ENCODE measurements at regions not wholly inside any gene's neighbourhood (a gene's known extent, or its start where the extent isn't known, plus 50 kb on each side); places are given as distances from the start of the nearest gene placed in this dataset.

DNA sequence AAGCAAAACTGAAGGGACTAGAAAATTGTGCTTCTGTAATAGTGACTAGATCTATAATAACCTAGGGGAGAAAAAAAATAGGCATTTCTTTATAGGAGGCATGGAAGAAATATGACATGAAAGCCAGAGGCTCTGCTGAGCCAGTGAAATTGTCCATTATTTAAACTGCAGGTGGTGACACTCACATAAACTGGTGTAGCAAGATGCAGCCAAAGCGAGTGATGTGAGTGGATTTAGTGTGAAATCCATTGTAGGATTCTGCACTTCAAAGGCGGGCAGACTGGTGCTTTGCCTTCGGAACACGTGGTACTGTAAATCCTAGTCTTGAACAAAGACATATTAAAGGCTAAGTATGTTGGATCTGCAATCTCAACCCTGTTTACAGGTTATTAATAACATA is 361.9 kb downstream of the TBC1D4 start:
- no peak overlapping the region for H2AFZ ChIP-seq (ENCODE audit: low read length)
- H4K20me1 ChIP-seq (ENCODE audit: control insufficient read depth, extremely low read depth, insufficient read depth, low read length): no peaks in the 10 kb centered on the region
- H3K27ac ChIP-seq (ENCODE audit: insufficient read depth, low read length): no peak overlapping the region
- no peak overlapping the region for H3K4me2 ChIP-seq (ENCODE audit: extremely low read depth, insufficient read depth, low read length)
- H3K79me2 ChIP-seq (ENCODE audit: control insufficient read depth, insufficient read depth, low read length): no peaks in the 10 kb centered on the region
- no peaks in the 10 kb centered on the region for H3K4me1 ChIP-seq (ENCODE audit: control insufficient read depth, extremely low read depth, insufficient read depth, low read length)
- DNase-seq (ENCODE audit: low read depth in 2 of 2): no peak
- no peak overlapping the region for H3K9ac ChIP-seq (ENCODE audit: insufficient read depth, low read length)
- H3K9me3 ChIP-seq (ENCODE audit: control insufficient read depth, insufficient read depth, low read depth, low read length): no peaks in the 10 kb centered on the region
- H3K27me3 ChIP-seq (ENCODE audit: control insufficient read depth, insufficient read depth, low read length): no peaks in the 10 kb centered on the region
- H3K36me3 ChIP-seq (ENCODE audit: control insufficient read depth, insufficient read depth, low read length): no peaks in the 10 kb centered on the region
- TF ChIP-seq EZH2 (IDR thresholded peaks at IDR 0.05; ENCODE audit: low read length, missing control alignments): no peak
- TF ChIP-seq, protein P1, sequence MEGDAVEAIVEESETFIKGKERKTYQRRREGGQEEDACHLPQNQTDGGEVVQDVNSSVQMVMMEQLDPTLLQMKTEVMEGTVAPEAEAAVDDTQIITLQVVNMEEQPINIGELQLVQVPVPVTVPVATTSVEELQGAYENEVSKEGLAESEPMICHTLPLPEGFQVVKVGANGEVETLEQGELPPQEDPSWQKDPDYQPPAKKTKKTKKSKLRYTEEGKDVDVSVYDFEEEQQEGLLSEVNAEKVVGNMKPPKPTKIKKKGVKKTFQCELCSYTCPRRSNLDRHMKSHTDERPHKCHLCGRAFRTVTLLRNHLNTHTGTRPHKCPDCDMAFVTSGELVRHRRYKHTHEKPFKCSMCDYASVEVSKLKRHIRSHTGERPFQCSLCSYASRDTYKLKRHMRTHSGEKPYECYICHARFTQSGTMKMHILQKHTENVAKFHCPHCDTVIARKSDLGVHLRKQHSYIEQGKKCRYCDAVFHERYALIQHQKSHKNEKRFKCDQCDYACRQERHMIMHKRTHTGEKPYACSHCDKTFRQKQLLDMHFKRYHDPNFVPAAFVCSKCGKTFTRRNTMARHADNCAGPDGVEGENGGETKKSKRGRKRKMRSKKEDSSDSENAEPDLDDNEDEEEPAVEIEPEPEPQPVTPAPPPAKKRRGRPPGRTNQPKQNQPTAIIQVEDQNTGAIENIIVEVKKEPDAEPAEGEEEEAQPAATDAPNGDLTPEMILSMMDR (conservative IDR thresholded peaks at IDR 0.05 in 1 of 2, IDR thresholded peaks at IDR 0.05 in 1 of 2; ENCODE audit: low read depth in 1 of 2, low read length in 2 of 2): no peak
- no peak overlapping the region for H3K4me3 ChIP-seq (replicated peaks in 1 of 4; ENCODE audit: control extremely low read depth in 1 of 4, insufficient read depth in 1 of 4, low read depth in 3 of 4, low read length in 4 of 4)

DNA sequence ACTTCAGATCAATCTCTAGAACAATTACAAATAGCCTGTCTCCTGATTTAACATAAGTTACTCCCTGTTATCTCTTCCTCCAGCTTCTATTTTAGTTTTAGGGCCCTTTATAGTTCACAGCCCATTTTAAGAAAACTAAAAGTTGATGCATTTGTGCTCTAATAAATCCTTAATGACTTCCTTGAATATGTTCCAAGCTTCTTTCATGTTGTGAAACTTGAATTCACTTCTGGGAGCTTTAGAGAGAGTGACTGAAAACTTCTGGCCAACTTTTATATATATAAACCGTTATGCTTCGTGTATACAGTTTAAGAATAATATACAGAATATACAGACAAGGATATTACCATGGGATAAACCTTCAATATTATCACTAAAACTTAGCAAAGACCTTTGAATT is 366.8 kb downstream of the TBC1D4 start:
- Histone ChIP-seq H3K36me3 (ENCODE audit: control insufficient read depth, insufficient read depth, low read length) (no peaks in the 10 kb centered on the region), H3K9ac (ENCODE audit: insufficient read depth, low read length) (no peak overlapping the region), H3K4me2 (ENCODE audit: extremely low read depth, insufficient read depth, low read length) (no peak overlapping the region), H3K4me3 (replicated peaks in 1 of 4; ENCODE audit: control extremely low read depth in 1 of 4, insufficient read depth in 1 of 4, low read depth in 3 of 4, low read length in 4 of 4) (no peak overlapping the region), H3K79me2 (ENCODE audit: control insufficient read depth, insufficient read depth, low read length) (no peaks in the 10 kb centered on the region), H3K9me3 (ENCODE audit: control insufficient read depth, insufficient read depth, low read depth, low read length) (no peaks in the 10 kb centered on the region), H3K27ac (ENCODE audit: insufficient read depth, low read length) (no peak overlapping the region), H2AFZ (ENCODE audit: low read length) (no peak overlapping the region), H4K20me1 (ENCODE audit: control insufficient read depth, extremely low read depth, insufficient read depth, low read length) (no peaks in the 10 kb centered on the region), H3K27me3 (ENCODE audit: control insufficient read depth, insufficient read depth, low read length) (no peaks in the 10 kb centered on the region), H3K4me1 (ENCODE audit: control insufficient read depth, extremely low read depth, insufficient read depth, low read length) (no peaks in the 10 kb centered on the region)
- peak in 1 of 2 donors; percentile 22 for DNase-seq (ENCODE audit: low read depth in 2 of 2)
- TF ChIP-seq, protein P1 (conservative IDR thresholded peaks at IDR 0.05 in 1 of 2, IDR thresholded peaks at IDR 0.05 in 1 of 2; ENCODE audit: low read depth in 1 of 2, low read length in 2 of 2): no peak
- no peak for TF ChIP-seq EZH2 (IDR thresholded peaks at IDR 0.05; ENCODE audit: low read length, missing control alignments)

DNA sequence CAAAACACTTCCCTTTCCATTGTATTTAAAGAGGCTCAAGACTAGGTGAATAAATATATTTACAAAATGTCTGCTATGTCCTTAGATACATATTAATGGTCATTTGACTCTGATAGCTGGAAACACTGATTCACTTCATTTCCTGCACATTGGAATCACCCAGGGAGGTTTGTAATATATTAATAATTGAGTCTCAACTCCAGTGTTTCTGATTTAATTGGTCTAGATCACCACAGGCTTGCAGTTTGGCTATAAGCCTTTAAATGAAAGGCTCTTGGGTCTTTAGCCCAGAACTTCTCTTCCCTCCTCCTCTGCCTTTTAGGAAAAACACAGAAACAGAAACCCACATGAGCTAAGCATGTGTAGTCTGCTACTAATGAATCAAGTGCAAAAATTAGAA is 378.0 kb downstream of the TBC1D4 start:
- no peaks in the 10 kb centered on the region for H3K27me3 ChIP-seq (ENCODE audit: control insufficient read depth, insufficient read depth, low read length)
- H2AFZ ChIP-seq (ENCODE audit: low read length): no peak overlapping the region
- TF ChIP-seq EZH2 (IDR thresholded peaks at IDR 0.05; ENCODE audit: low read length, missing control alignments): no peak
- TF ChIP-seq, protein P1 (conservative IDR thresholded peaks at IDR 0.05 in 1 of 2, IDR thresholded peaks at IDR 0.05 in 1 of 2; ENCODE audit: low read depth in 1 of 2, low read length in 2 of 2): no peak
- H3K27ac ChIP-seq (ENCODE audit: insufficient read depth, low read length): no peak overlapping the region
- H3K4me1 ChIP-seq (ENCODE audit: control insufficient read depth, extremely low read depth, insufficient read depth, low read length): no peaks in the 10 kb centered on the region
- no peaks in the 10 kb centered on the region for H3K79me2 ChIP-seq (ENCODE audit: control insufficient read depth, insufficient read depth, low read length)
- H4K20me1 ChIP-seq (ENCODE audit: control insufficient read depth, extremely low read depth, insufficient read depth, low read length): no peaks in the 10 kb centered on the region
- H3K9ac ChIP-seq (ENCODE audit: insufficient read depth, low read length): no peak overlapping the region
- H3K4me2 ChIP-seq (ENCODE audit: extremely low read depth, insufficient read depth, low read length): no peak overlapping the region
- no peaks in the 10 kb centered on the region for H3K9me3 ChIP-seq (ENCODE audit: control insufficient read depth, insufficient read depth, low read depth, low read length)
- no peaks in the 10 kb centered on the region for H3K36me3 ChIP-seq (ENCODE audit: control insufficient read depth, insufficient read depth, low read length)
- DNase-seq (ENCODE audit: low read depth in 2 of 2): no peak
- no peak overlapping the region for H3K4me3 ChIP-seq (replicated peaks in 1 of 4; ENCODE audit: control extremely low read depth in 1 of 4, insufficient read depth in 1 of 4, low read depth in 3 of 4, low read length in 4 of 4)

Measured in fibroblast of lung (primary cell).